CD4-positive, alpha-beta memory T cell (primary cell): ENCODE measurements at regions not wholly inside any gene's neighbourhood (a gene's known extent, or its start where the extent isn't known, plus 50 kb on each side); places are given as distances from the start of the nearest gene placed in this dataset.

Experiments
- CTCF ChIA-PET: fragments of 350-600 bp; sonication (Branson Sonifier 250); formaldehyde crosslinking; loops from one replicate; lab custom pipeline; 2021; ENCODE audit warnings: inconsistent platforms; ENCODE audit not compliant: partially characterized antibody; lab: Charles Lee
- POLR2A ChIA-PET: fragments of 350-600 bp; sonication (Branson Sonifier 250); formaldehyde crosslinking; loops from one replicate; lab custom pipeline; 2021; ENCODE audit not compliant: partially characterized antibody; lab: Charles Lee
- DNase-seq, 5 donors: peaks; one replicate each; pipeline versions ENCODE4 v3.0.0 to v3.0.0-alpha.2; 2020 to 2022; ENCODE audit warnings: mixed read lengths in 1 of 5
- H3K27ac ChIP-seq: one replicate; pipeline ENCODE4 v1.7.0; 2013; ENCODE audit warnings: low read depth, low read length
- H3K27me3 ChIP-seq: 2 replicates; pipeline ENCODE4 v1.7.0; 2013; ENCODE audit warnings: mild to moderate bottlenecking, low read length, moderate library complexity; ENCODE audit not compliant: insufficient read depth
- H3K36me3 ChIP-seq: 2 replicates; pipeline ENCODE4 v1.7.0; 2013; ENCODE audit warnings: mild to moderate bottlenecking, low read length, moderate library complexity; ENCODE audit not compliant: insufficient read depth
- H3K4me1 ChIP-seq: 2 replicates; pipeline ENCODE4 v1.7.0; 2013; ENCODE audit warnings: mild to moderate bottlenecking, low read length, moderate library complexity; ENCODE audit not compliant: insufficient read depth
- H3K4me3 ChIP-seq, 2 donors: one replicate each; pipeline ENCODE4 v1.7.0; 2013; ENCODE audit warnings: low read length in 2 of 2, mild to moderate bottlenecking in 1 of 2
- H3K9me3 ChIP-seq, 2 donors: one replicate each; pipeline ENCODE4 v1.7.0; 2013; ENCODE audit warnings: low read length in 2 of 2, control low read depth in 1 of 2; ENCODE audit not compliant: control insufficient read depth in 1 of 2
- H3K27ac Mint-ChIP-seq, 7 donors: one replicate each; pipeline ENCODE4 v1.8.0; 2020 to 2021; ENCODE audit warnings: mixed read lengths in 7 of 7, mild to moderate bottlenecking in 6 of 7, inconsistent platforms in 3 of 7, moderate library complexity in 3 of 7
- H3K27me3 Mint-ChIP-seq, 2 donors: one replicate each; pipeline ENCODE4 v1.8.0; 2020 to 2021; ENCODE audit warnings: mixed read lengths in 2 of 2
- H3K36me3 Mint-ChIP-seq, 2 donors: one replicate each; pipeline ENCODE4 v1.8.0; 2020 to 2021; ENCODE audit warnings: mixed read lengths in 2 of 2, inconsistent platforms in 1 of 2, mild to moderate bottlenecking in 1 of 2
- H3K4me1 Mint-ChIP-seq, 4 donors: one replicate each; pipeline ENCODE4 v1.8.0; 2020 to 2021; ENCODE audit warnings: mixed read lengths in 4 of 4, mild to moderate bottlenecking in 1 of 4
- H3K4me3 Mint-ChIP-seq, 8 donors: one replicate each; pipeline ENCODE4 v1.8.0; 2020 to 2021; ENCODE audit warnings: mixed read lengths in 8 of 8, mild to moderate bottlenecking in 7 of 8, moderate library complexity in 6 of 8, inconsistent platforms in 3 of 8
- H3K9me3 Mint-ChIP-seq, 8 donors: one replicate each; pipeline ENCODE4 v1.8.0; 2020 to 2021; ENCODE audit warnings: mixed read lengths in 8 of 8, mild to moderate bottlenecking in 5 of 8, inconsistent platforms in 3 of 8, moderate library complexity in 1 of 8
- intact Hi-C: fragments of 100-400 bp; cut with micrococcal nuclease; formaldehyde crosslinking; loops from one replicate; pipeline ENCODE4 v1.15.1; 2023

- H3K4me1 Mint-ChIP-seq = no peaks in the 10 kb centered on the region
- no peak for DNase-seq
- H3K27ac Mint-ChIP-seq = no peak overlapping the region
Measured at GRCh38 chr11:115843111-115843510, 338.9 kb upstream of the CADM1 start.

GRCh38 chr11:115820026-115820425 is 315.8 kb upstream of the CADM1 start:
- Histone ChIP-seq H3K36me3 (no peaks in the 10 kb centered on the region), H3K9me3 (no peaks in the 10 kb centered on the region), H3K4me3 (no peak overlapping the region), H3K27ac (no peak overlapping the region), H3K27me3 (no peaks in the 10 kb centered on the region), H3K4me1 (no peaks in the 10 kb centered on the region)
- H3K27ac Mint-ChIP-seq = no peak overlapping the region
- H3K9me3 Mint-ChIP-seq = peaks cover 0 to 15% (median 8%) of the 10 kb centered on the region in 8 donors
- no peak for DNase-seq
- H3K4me1 Mint-ChIP-seq = no peaks in the 10 kb centered on the region
- intact Hi-C loops = no loop called here
- no peaks in the 10 kb centered on the region for H3K27me3 Mint-ChIP-seq
- H3K4me3 Mint-ChIP-seq = no peak overlapping the region
- CTCF ChIA-PET = no interaction called here
- no peaks in the 10 kb centered on the region for H3K36me3 Mint-ChIP-seq
- POLR2A ChIA-PET = no interaction called here

More at GRCh38 chr11:115843111-115843510, 338.9 kb upstream of the CADM1 start:
- ChIA-PET CTCF (no interaction called here), POLR2A (no interaction called here)
- intact Hi-C loops = no loop called here
- H3K4me3 ChIP-seq = no peak overlapping the region
- H3K27me3 Mint-ChIP-seq = peaks cover 0 to 2% of the 10 kb centered on the region in 2 donors
- no peak overlapping the region for H3K4me3 Mint-ChIP-seq
- no peak overlapping the region for H3K27ac ChIP-seq
- H3K4me1 ChIP-seq = no peaks in the 10 kb centered on the region
- no peaks in the 10 kb centered on the region for H3K9me3 ChIP-seq
- no peaks in the 10 kb centered on the region for H3K36me3 ChIP-seq
- H3K36me3 Mint-ChIP-seq = no peaks in the 10 kb centered on the region
- peaks cover 0 to 8% (median 5%) of the 10 kb centered on the region in 8 donors for H3K9me3 Mint-ChIP-seq
- H3K27me3 ChIP-seq = no peaks in the 10 kb centered on the region

GRCh38 chr11:115819014-115819413 is 314.8 kb upstream of the CADM1 start:
- H3K4me1 Mint-ChIP-seq = no peaks in the 10 kb centered on the region
- Histone ChIP-seq H3K27me3 (no peaks in the 10 kb centered on the region), H3K27ac (no peak overlapping the region), H3K36me3 (no peaks in the 10 kb centered on the region), H3K4me1 (no peaks in the 10 kb centered on the region), H3K9me3 (no peaks in the 10 kb centered on the region), H3K4me3 (no peak overlapping the region)
- H3K4me3 Mint-ChIP-seq = no peak overlapping the region
- no peak for DNase-seq
- ChIA-PET POLR2A (no interaction called here), CTCF (no interaction called here)
- intact Hi-C loops = no loop called here
- no peaks in the 10 kb centered on the region for H3K36me3 Mint-ChIP-seq
- peaks cover 0 to 15% (median 8%) of the 10 kb centered on the region in 8 donors for H3K9me3 Mint-ChIP-seq
- H3K27me3 Mint-ChIP-seq = no peaks in the 10 kb centered on the region
- no peak overlapping the region for H3K27ac Mint-ChIP-seq

- Histone ChIP-seq H3K4me3 (no peak overlapping the region), H3K36me3 (no peaks in the 10 kb centered on the region), H3K27me3 (no peaks in the 10 kb centered on the region), H3K9me3 (no peaks in the 10 kb centered on the region), H3K4me1 (no peaks in the 10 kb centered on the region), H3K27ac (no peak overlapping the region)
- Mint-ChIP-seq H3K9me3 (peaks cover 0 to 15% (median 9%) of the 10 kb centered on the region in 8 donors), H3K27me3 (no peaks in the 10 kb centered on the region), H3K4me3 (no peak overlapping the region), H3K36me3 (no peaks in the 10 kb centered on the region), H3K27ac (no peak overlapping the region), H3K4me1 (no peaks in the 10 kb centered on the region)
- ChIA-PET CTCF (no interaction called here), POLR2A (no interaction called here)
- no peak for DNase-seq
- intact Hi-C loops = no loop called here
Measured at GRCh38 chr11:115817844-115818468, 313.7 kb upstream of the CADM1 start.

- Histone ChIP-seq H3K27me3 (no peaks in the 10 kb centered on the region), H3K4me1 (no peaks in the 10 kb centered on the region), H3K36me3 (no peaks in the 10 kb centered on the region), H3K27ac (no peak overlapping the region), H3K4me3 (no peak overlapping the region), H3K9me3 (peaks cover 0 to 6% of the 10 kb centered on the region in 2 donors)
- no peaks in the 10 kb centered on the region for H3K27me3 Mint-ChIP-seq
- H3K9me3 Mint-ChIP-seq = peaks cover 3 to 33% (median 22%) of the 10 kb centered on the region in 8 donors
- no peaks in the 10 kb centered on the region for H3K36me3 Mint-ChIP-seq
- H3K4me3 Mint-ChIP-seq = no peak overlapping the region
- ChIA-PET CTCF (no interaction called here), POLR2A (no interaction called here)
- no peak for DNase-seq
- H3K27ac Mint-ChIP-seq = no peak overlapping the region
- no peaks in the 10 kb centered on the region for H3K4me1 Mint-ChIP-seq
- intact Hi-C loops = no loop called here
Measured at GRCh38 chr11:115808351-115808940, 304.2 kb upstream of the CADM1 start.

- no peaks in the 10 kb centered on the region for H3K4me1 Mint-ChIP-seq
- H3K27ac Mint-ChIP-seq = no peak overlapping the region
- POLR2A ChIA-PET = no interaction called here
- peaks cover 0 to 6% of the 10 kb centered on the region in 2 donors for H3K9me3 ChIP-seq
- peaks cover 3 to 33% (median 20%) of the 10 kb centered on the region in 8 donors for H3K9me3 Mint-ChIP-seq
- no peaks in the 10 kb centered on the region for H3K27me3 ChIP-seq
- CTCF ChIA-PET = interaction anchor here (1.4 kb wide), 1 partner anchor 9 kb away, joined by 3 read pairs; no protein-coding TSS in a partner anchor
- no peaks in the 10 kb centered on the region for H3K36me3 ChIP-seq
- intact Hi-C loops = no loop called here
- H3K27ac ChIP-seq = no peak overlapping the region
- DNase-seq = no peak
- no peaks in the 10 kb centered on the region for H3K27me3 Mint-ChIP-seq
- H3K36me3 Mint-ChIP-seq = no peaks in the 10 kb centered on the region
- no peaks in the 10 kb centered on the region for H3K4me1 ChIP-seq
- H3K4me3 Mint-ChIP-seq = no peak overlapping the region
- H3K4me3 ChIP-seq = no peak overlapping the region
Measured at GRCh38 chr11:115806056-115806455, 301.8 kb upstream of the CADM1 start.

- no peak overlapping the region for H3K4me3 ChIP-seq
- Mint-ChIP-seq H3K27ac (no peak overlapping the region), H3K4me3 (no peak overlapping the region), H3K4me1 (no peaks in the 10 kb centered on the region), H3K27me3 (no peaks in the 10 kb centered on the region), H3K36me3 (no peaks in the 10 kb centered on the region), H3K9me3 (peaks cover 0 to 16% (median 11%) of the 10 kb centered on the region in 8 donors)
- ChIA-PET POLR2A (no interaction called here), CTCF (no interaction called here)
- no peaks in the 10 kb centered on the region for H3K27me3 ChIP-seq
- no peaks in the 10 kb centered on the region for H3K4me1 ChIP-seq
- DNase-seq = no peak
- H3K36me3 ChIP-seq = no peaks in the 10 kb centered on the region
- H3K9me3 ChIP-seq = peaks cover 0 to under 1% of the 10 kb centered on the region in 2 donors
- intact Hi-C loops = no loop called here
- H3K27ac ChIP-seq = no peak overlapping the region
Measured at GRCh38 chr11:115803073-115803740, 299.0 kb upstream of the CADM1 start.
